SK-N-SH treated with all-trans-retinoic acid at 6 μM for 48 hours (cell line): ENCODE measurements at regions not wholly inside any gene's neighbourhood (a gene's known extent, or its start where the extent isn't known, plus 50 kb on each side); places are given as distances from the start of the nearest gene placed in this dataset.

Experiments
- ARNTL ChIP-seq: fragments of 450-650 bp; formaldehyde crosslinking; IDR thresholded peaks from 2 replicates; pipeline ENCODE4 v1.5.0; 2020; ENCODE audit warnings: low read depth, mild to moderate bottlenecking, moderate library complexity, borderline replicate concordance
- CSRNP3 ChIP-seq: fragments of 250-450 bp; sonication (Bioruptor Pico); IDR thresholded peaks from 2 replicates; pipeline ENCODE4 v1.5.1; 2021; ENCODE audit warnings: mild to moderate bottlenecking, moderate library complexity
- RARB ChIP-seq: fragments of 250-450 bp; sonication (Bioruptor Pico); IDR thresholded peaks from 2 replicates; pipeline ENCODE4 v1.8.0; 2021; ENCODE audit warnings: mild to moderate bottlenecking, moderate library complexity

DNA sequence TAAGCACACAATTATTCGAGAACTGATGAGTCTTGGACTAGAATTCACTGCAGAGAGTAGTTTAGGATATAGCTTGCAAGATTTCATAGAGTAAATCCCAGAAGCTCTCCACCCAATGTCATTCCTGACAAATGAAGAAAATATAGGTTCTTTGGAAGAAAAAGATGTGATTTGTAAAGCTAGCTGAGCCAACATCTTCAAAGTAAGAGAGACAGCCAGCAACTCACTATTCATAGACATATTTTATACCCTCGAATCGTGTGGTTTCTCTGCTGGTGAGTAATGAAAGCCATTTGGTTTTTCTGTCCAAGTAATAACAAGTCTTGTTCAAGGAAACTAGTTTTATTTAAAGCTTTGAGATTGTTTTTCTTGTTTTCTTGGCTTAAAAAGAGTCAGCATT, 165.7 kb upstream of the SYT6 start:
- TF ChIP-seq CSRNP3 (CRISPR knock-in tag): no peak
- no peak for TF ChIP-seq ARNTL
- no peak for TF ChIP-seq RARB
